Gastroesophageal sphincter (tissue), 3 donors: ENCODE measurements at regions not wholly inside any gene's neighbourhood (a gene's known extent, or its start where the extent isn't known, plus 50 kb on each side); places are given as distances from the start of the nearest gene placed in this dataset.

Experiments used
- EP300 ChIP-seq: sonication (generic); formaldehyde crosslinking; IDR thresholded peaks from one replicate; pipeline ENCODE4 v1.6.1; 2017; ENCODE audit warnings: antibody characterized with exemption, mild to moderate bottlenecking
- POLR2A ChIP-seq, 2 donors: fragments of 450-650 bp; IDR thresholded peaks; one replicate each; pipeline ENCODE4 v1.6.1; 2017; ENCODE audit warnings: antibody characterized with exemption in 2 of 2, mild to moderate bottlenecking in 2 of 2, moderate library complexity in 1 of 2
- TF ChIP-seq, protein P1 (sequence below), 4 experiments: fragments of 200-600 bp in 2 of 4; fragments of 450-650 bp in 2 of 4; sonication (generic) in 1 of 4; IDR thresholded peaks; one replicate each; pipeline ENCODE4 v1.5.1; 2017 to 2019; ENCODE audit warnings: antibody characterized with exemption in 4 of 4, mild to moderate bottlenecking in 2 of 4, moderate library complexity in 2 of 4

DNA sequence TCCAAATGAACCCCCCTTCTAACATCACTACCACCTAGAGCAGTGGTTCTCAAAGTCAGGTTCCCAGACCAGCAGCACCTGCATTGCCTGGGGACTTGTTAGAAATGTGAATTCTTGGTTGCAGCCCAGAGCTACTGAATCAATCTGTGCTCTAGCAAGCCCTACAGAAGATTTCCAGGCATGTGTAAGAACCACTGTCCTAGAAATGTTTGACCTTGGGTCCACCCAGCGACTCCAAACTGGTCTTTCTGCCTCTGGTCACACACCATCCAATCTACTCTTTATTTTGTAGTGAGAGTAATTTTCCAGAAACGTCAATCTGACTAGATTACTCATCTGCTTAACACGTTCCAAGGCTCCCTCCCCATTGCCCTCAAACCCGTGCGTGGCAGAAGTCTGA, 169.9 kb downstream of the HAPSTR1 start:
- TF ChIP-seq, protein P1, sequence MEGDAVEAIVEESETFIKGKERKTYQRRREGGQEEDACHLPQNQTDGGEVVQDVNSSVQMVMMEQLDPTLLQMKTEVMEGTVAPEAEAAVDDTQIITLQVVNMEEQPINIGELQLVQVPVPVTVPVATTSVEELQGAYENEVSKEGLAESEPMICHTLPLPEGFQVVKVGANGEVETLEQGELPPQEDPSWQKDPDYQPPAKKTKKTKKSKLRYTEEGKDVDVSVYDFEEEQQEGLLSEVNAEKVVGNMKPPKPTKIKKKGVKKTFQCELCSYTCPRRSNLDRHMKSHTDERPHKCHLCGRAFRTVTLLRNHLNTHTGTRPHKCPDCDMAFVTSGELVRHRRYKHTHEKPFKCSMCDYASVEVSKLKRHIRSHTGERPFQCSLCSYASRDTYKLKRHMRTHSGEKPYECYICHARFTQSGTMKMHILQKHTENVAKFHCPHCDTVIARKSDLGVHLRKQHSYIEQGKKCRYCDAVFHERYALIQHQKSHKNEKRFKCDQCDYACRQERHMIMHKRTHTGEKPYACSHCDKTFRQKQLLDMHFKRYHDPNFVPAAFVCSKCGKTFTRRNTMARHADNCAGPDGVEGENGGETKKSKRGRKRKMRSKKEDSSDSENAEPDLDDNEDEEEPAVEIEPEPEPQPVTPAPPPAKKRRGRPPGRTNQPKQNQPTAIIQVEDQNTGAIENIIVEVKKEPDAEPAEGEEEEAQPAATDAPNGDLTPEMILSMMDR (IDR thresholded peaks at IDR 0.05) = no peak
- no peak for TF ChIP-seq EP300
- TF ChIP-seq POLR2A (IDR thresholded peaks at IDR 0.05) = no peak
